Neural crest cell (in vitro differentiated cells): ENCODE measurements at regions not wholly inside any gene's neighbourhood (a gene's known extent, or its start where the extent isn't known, plus 50 kb on each side); places are given as distances from the start of the nearest gene placed in this dataset.
"Not testable (repeated sequence)": the region's sequence is repeated elsewhere in the genome, so short reads cannot be mapped to it uniquely, and the experiment has no call there.

ENCODE experiments used
- DNase-seq: peaks from one replicate; pipeline ENCODE4 v3.0.0; 2021; ENCODE audit warnings: low read depth, mixed read lengths, low spot score
- H3K27ac Mint-ChIP-seq: one replicate; pipeline ENCODE4 v1.8.0; 2021; ENCODE audit warnings: mild to moderate bottlenecking, mixed read lengths; ENCODE audit not compliant: unreplicated experiment
- H3K27me3 Mint-ChIP-seq: 2 replicates; pipeline ENCODE4 v1.8.0; 2021; ENCODE audit warnings: low read depth, mild to moderate bottlenecking, mixed read lengths
- H3K36me3 Mint-ChIP-seq: 2 replicates; pipeline ENCODE4 v1.8.0; 2021; ENCODE audit warnings: low read depth, mild to moderate bottlenecking, mixed read lengths
- H3K4me1 Mint-ChIP-seq: 2 replicates; pipeline ENCODE4 v1.8.0; 2021; ENCODE audit warnings: mixed read lengths
- H3K4me3 Mint-ChIP-seq: one replicate; pipeline ENCODE4 v1.8.0; 2021; ENCODE audit warnings: mild to moderate bottlenecking, mixed read lengths
- H3K9me3 Mint-ChIP-seq: 2 replicates; pipeline ENCODE4 v1.8.0; 2021; ENCODE audit warnings: mixed read lengths
- CTCF ChIP-seq: fragments of 200-600 bp; sonication (generic); conservative IDR thresholded peaks from 2 replicates; pipeline ENCODE4 v1.5.0; 2021; ENCODE audit warnings: antibody characterized with exemption, mild to moderate bottlenecking

GRCh38 chr21:9755611-9756010, 765.8 kb upstream of the TPTE start:
- peaks cover 5% of the 10 kb centered on the region for H3K36me3 Mint-ChIP-seq
- no peak overlapping the region for H3K4me3 Mint-ChIP-seq
- no peaks in the 10 kb centered on the region for H3K27me3 Mint-ChIP-seq
- no peaks in the 10 kb centered on the region for H3K4me1 Mint-ChIP-seq
- no peak for DNase-seq
- TF ChIP-seq CTCF = no peak
- H3K27ac Mint-ChIP-seq = no peak overlapping the region
- peaks cover 7% of the 10 kb centered on the region for H3K9me3 Mint-ChIP-seq

- DNase-seq = no peak
- Mint-ChIP-seq H3K27ac (no peak overlapping the region), H3K4me1 (no peaks in the 10 kb centered on the region), H3K36me3 (peaks cover 5% of the 10 kb centered on the region), H3K9me3 (peaks cover 7% of the 10 kb centered on the region), H3K4me3 (no peak overlapping the region), H3K27me3 (no peaks in the 10 kb centered on the region)
- no peak for TF ChIP-seq CTCF
Measured at GRCh38 chr21:9756677-9757076, 764.7 kb upstream of the TPTE start.

- not testable (repeated sequence) for DNase-seq, H3K9me3 Mint-ChIP-seq, H3K36me3 Mint-ChIP-seq, H3K4me1 Mint-ChIP-seq, H3K27me3 Mint-ChIP-seq, H3K4me3 Mint-ChIP-seq, H3K27ac Mint-ChIP-seq
Measured at GRCh38 chr21:9757118-9757517, 764.3 kb upstream of the TPTE start.

GRCh38 chr21:9757572-9757971, 763.8 kb upstream of the TPTE start:
- not testable (repeated sequence) for H3K9me3 Mint-ChIP-seq, H3K4me1 Mint-ChIP-seq, H3K27me3 Mint-ChIP-seq

GRCh38 chr21:9758141-9758540, 763.2 kb upstream of the TPTE start:
- Mint-ChIP-seq H3K36me3 (peaks cover 5% of the 10 kb centered on the region), H3K27ac (no peak overlapping the region), H3K27me3 (no peaks in the 10 kb centered on the region), H3K9me3 (peaks cover 7% of the 10 kb centered on the region), H3K4me3 (no peak overlapping the region), H3K4me1 (no peaks in the 10 kb centered on the region)
- no peak for DNase-seq
- TF ChIP-seq CTCF = no peak

More at GRCh38 chr21:9757572-9757971, 763.8 kb upstream of the TPTE start:
- DNase-seq, H3K4me3 Mint-ChIP-seq, H3K36me3 Mint-ChIP-seq, H3K27ac Mint-ChIP-seq: not testable (repeated sequence)

GRCh38 chr21:9758888-9759287, 762.5 kb upstream of the TPTE start:
- peaks cover 5% of the 10 kb centered on the region for H3K36me3 Mint-ChIP-seq
- H3K4me1 Mint-ChIP-seq = no peaks in the 10 kb centered on the region
- no peak for DNase-seq
- H3K27ac Mint-ChIP-seq = no peak overlapping the region
- H3K27me3 Mint-ChIP-seq = no peaks in the 10 kb centered on the region
- peaks cover 7% of the 10 kb centered on the region for H3K9me3 Mint-ChIP-seq
- TF ChIP-seq CTCF = no peak
- no peak overlapping the region for H3K4me3 Mint-ChIP-seq

- TF ChIP-seq CTCF = no peak
- Mint-ChIP-seq H3K27me3 (no peaks in the 10 kb centered on the region), H3K27ac (no peak overlapping the region), H3K4me3 (no peak overlapping the region), H3K36me3 (peaks cover 2% of the 10 kb centered on the region), H3K9me3 (peaks cover 4% of the 10 kb centered on the region), H3K4me1 (no peaks in the 10 kb centered on the region)
- no peak for DNase-seq
Measured at GRCh38 chr21:9759972-9760371, 761.4 kb upstream of the TPTE start.
